ENCODE measurements at regions not wholly inside any gene's neighbourhood (a gene's known extent, or its start where the extent isn't known, plus 50 kb on each side); places are given as distances from the start of the nearest gene placed in this dataset.

- ATAC-seq: no peak
- intact Hi-C loops (cut with micrococcal nuclease): no loop called here
- Mint-ChIP-seq H3K4me3 (no peak overlapping the region), H3K36me3 (ENCODE audit: low read depth) (no peaks in the 10 kb centered on the region), H3K27ac (no peak overlapping the region), H3K9me3 (peaks cover 13% of the 10 kb centered on the region), H3K27me3 (no peaks in the 10 kb centered on the region), H3K4me1 (ENCODE audit: low read depth) (no peaks in the 10 kb centered on the region)
- CTCF ChIA-PET: no interaction called here
- POLR2A ChIA-PET: no interaction called here
- no peak for TF ChIP-seq CTCF (IDR thresholded peaks at IDR 0.05)
- DNase-seq: no peak
These were observed 1386.6 kb upstream of the PCDH9 start for GRCh38 chr13:68616600-68617222.

GRCh38 chr13:68609661-68610060 lies 1379.5 kb upstream of the PCDH9 start:
- DNase-seq (no peak), ATAC-seq (no peak)
- Mint-ChIP-seq H3K36me3 (ENCODE audit: low read depth) (no peaks in the 10 kb centered on the region), H3K4me3 (no peak overlapping the region), H3K4me1 (ENCODE audit: low read depth) (no peaks in the 10 kb centered on the region), H3K27me3 (no peaks in the 10 kb centered on the region), H3K9me3 (peaks cover 3% of the 10 kb centered on the region), H3K27ac (no peak overlapping the region)
- ChIA-PET POLR2A (interaction anchor here (0.7 kb wide), 1 partner anchor 12 kb away, joined by 3 read pairs; no protein-coding TSS in a partner anchor), CTCF (no interaction called here)
- no peak for TF ChIP-seq CTCF (IDR thresholded peaks at IDR 0.05)
- intact Hi-C loops (cut with micrococcal nuclease): no loop called here

- Mint-ChIP-seq H3K27me3 (no peaks in the 10 kb centered on the region), H3K36me3 (ENCODE audit: low read depth) (no peaks in the 10 kb centered on the region), H3K9me3 (peaks cover 3% of the 10 kb centered on the region), H3K4me1 (ENCODE audit: low read depth) (no peaks in the 10 kb centered on the region), H3K4me3 (no peak overlapping the region), H3K27ac (no peak overlapping the region)
- TF ChIP-seq CTCF (IDR thresholded peaks at IDR 0.05): no peak
- ChIA-PET POLR2A (no interaction called here), CTCF (no interaction called here)
- ATAC-seq (no peak), DNase-seq (no peak)
- intact Hi-C loops (cut with micrococcal nuclease): no loop called here
These were observed 1378.0 kb upstream of the PCDH9 start for GRCh38 chr13:68608147-68608546.

GRCh38 chr13:68597641-68598040 lies 1367.5 kb upstream of the PCDH9 start:
- peaks cover 9% of the 10 kb centered on the region for H3K9me3 Mint-ChIP-seq
- no peak for TF ChIP-seq CTCF (IDR thresholded peaks at IDR 0.05)
- H3K4me1 Mint-ChIP-seq (ENCODE audit: low read depth): no peaks in the 10 kb centered on the region
- ATAC-seq (no peak), DNase-seq (no peak)
- H3K4me3 Mint-ChIP-seq: no peak overlapping the region
- no peaks in the 10 kb centered on the region for H3K27me3 Mint-ChIP-seq
- ChIA-PET CTCF (no interaction called here), POLR2A (interaction anchor here (0.6 kb wide), 1 partner anchor 12 kb away, joined by 3 read pairs; no protein-coding TSS in a partner anchor)
- no peak overlapping the region for H3K27ac Mint-ChIP-seq
- H3K36me3 Mint-ChIP-seq (ENCODE audit: low read depth): no peaks in the 10 kb centered on the region
- intact Hi-C loops (cut with micrococcal nuclease): no loop called here

- TF ChIP-seq CTCF (IDR thresholded peaks at IDR 0.05): no peak
- DNase-seq: no peak
- Mint-ChIP-seq H3K36me3 (ENCODE audit: low read depth) (no peaks in the 10 kb centered on the region), H3K27ac (no peak overlapping the region), H3K27me3 (no peaks in the 10 kb centered on the region), H3K4me3 (no peak overlapping the region), H3K4me1 (ENCODE audit: low read depth) (no peaks in the 10 kb centered on the region), H3K9me3 (peaks cover 10% of the 10 kb centered on the region)
- ChIA-PET CTCF (no interaction called here), POLR2A (no interaction called here)
- intact Hi-C loops (cut with micrococcal nuclease): no loop called here
- ATAC-seq: no peak
These were observed 1358.5 kb upstream of the PCDH9 start for GRCh38 chr13:68588623-68589022.

Data from activated CD8-positive, alpha-beta T cell treated with anti-CD3 and anti-CD28 coated beads for 36 hours (primary cell).